ENCODE measurements at regions not wholly inside any gene's neighbourhood (a gene's known extent, or its start where the extent isn't known, plus 50 kb on each side); places are given as distances from the start of the nearest gene placed in this dataset.

DNA sequence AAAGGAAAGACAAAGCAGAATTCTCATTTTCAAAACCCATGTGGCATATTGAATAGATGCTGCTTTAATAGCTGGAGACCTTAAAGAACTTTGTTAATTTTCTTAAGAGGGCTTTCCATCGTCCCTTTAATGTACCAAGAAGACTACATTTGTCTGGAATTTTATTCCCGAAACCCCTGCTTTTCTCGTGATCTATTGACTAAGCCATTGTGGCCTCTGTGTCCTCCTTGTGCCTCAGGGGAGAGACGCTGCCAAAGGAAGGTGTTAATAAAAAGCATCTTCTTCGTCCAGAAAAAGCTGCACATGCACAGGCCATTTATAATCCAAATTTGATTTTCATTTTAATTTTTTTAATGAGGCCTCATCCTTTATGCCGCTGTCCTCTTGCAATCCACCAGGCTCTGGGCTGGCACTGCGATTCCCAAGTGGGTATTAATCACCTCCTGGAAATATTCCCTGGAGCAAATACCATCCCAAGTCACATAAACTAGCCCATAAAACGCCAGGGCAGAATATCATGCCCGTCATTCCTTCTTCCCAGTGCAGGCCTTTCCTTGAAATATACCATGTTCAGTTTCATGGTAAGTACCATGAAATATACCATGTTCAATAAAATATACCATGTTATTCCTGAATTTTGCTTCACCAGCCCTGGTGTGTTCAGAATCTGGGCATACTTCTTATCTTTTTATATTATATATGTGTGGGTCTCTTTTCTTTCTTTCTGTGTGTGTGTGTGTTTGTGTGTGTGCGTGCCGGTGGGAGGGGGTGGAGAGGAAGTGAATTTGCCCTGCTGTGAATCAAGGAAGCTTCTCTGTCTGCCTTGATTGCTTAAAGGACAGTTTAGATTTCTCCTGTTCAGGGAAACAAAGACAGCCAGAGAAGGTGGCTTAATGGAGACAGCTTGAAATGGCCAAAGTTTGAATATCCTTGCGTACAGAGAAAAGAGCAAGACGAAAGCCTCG lies 147.6 kb downstream of the PHETA1 start:
- DNase-seq = peak; percentile 10

DNA sequence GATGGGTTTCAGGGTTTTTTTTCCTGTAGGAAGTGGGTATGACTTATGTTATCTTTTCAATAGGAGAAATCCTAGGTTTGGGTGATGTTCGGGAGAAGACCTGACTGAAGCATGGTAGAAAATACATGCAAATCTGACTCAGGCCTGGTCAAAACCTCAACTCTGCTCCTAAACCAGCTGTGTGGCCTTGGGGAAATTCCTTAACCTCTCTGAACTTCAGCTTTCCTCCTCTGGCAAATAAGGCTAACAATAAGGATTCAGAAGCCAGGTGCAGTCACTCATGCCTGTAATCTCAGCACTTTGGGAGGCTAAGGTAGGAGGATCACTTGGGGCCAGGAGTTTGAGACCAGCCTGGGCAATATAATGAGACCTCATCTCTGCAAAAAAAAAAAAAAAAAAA lies 148.5 kb downstream of the PHETA1 start:
- DNase-seq = no peak

DNA sequence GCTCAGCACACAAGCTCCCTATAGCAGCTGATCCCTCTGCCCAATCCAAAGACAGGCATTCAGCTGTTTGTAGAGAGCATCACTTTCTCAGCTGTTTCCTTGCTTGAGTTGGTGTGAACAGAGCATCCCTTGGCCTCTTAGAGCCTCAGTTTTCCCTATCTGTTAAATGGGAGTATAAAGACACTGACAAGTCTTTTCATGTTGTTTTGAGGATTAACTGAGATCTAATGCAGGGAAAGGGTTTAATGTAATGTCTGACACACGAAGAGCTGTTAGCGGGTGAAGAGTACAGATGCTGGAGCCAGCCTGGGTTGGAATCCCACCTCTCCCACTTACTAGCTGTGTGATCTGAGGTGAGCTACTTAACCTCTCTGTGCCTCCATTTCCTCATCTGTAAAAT lies 149.5 kb downstream of the PHETA1 start:
- DNase-seq = no peak

DNA sequence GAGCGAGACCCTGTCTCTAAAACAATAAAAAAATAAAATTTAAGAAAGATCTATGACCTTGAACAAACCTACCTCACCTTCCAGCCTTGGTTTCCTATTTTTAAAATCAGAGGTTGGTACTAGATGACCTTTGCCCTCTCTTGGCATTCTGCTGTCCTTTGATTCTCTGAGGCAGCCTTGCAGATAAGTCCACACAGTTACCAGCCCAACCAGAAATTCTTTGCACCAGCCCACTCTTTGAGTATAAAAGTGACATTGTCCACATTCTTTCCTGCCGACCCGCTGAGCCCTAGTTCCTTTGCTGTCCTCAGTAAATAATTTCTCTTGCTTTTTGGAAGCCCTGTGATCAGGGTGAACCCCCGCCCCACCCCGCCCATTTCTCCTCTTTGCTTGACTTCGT lies 150.4 kb downstream of the PHETA1 start:
- DNase-seq = no peak

DNA sequence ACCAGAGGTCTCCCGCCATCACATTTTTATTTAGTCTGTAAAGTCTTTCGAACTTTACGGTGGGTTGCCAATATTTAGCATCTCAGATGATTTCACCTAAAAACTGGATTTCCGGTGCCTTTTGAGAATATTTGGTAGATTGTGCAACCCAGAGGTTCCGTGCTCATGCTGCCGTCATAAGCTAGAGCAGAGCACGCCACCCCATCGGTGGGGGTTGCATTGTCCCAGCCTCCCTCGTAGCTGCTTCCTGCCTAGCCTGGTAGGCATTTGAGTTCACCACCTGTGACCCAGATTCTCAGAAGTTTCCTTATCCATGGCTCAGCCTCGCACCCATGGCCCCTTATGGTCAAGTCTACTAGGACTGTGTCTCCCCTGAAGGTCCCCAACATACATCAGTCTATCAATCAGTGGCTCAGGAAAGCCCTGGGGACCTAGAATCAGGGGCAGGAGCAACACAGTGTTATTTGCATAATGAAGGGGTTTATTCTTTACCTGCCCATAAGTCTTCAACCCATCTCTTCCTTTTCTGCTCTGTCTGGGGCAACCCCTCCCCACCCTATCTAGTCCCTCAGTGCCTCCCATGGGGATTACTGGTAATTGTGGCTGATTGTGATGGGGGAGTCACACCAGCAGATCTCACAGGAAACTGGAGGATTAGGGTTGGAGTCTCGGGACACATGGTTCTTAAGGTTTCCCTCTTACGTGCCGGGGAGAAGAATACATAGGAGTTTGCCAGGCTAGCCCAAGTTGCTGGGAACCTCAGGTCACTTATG lies 152.3 kb downstream of the PHETA1 start:
- DNase-seq = no peak

DNA sequence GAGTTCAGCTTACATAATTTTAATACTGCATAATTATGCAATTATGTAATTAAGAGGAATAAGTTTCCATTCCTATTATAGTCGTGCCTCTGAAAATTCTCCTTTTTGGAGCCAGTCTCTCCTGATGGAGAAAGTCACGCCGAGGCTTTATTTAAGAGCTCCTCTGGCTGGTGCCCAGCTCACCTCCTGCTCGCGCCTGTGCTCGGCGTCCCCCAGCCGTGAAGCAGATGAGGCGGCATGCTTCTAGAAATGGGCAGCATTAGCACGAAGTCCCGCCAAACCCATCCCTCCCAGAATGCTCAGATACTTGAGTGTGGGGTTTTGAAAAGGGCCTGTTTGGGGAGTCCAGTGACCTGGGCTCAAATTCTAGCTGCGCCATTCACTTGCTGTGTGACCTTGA lies 153.0 kb downstream of the PHETA1 start:
- no peak for DNase-seq

DNA sequence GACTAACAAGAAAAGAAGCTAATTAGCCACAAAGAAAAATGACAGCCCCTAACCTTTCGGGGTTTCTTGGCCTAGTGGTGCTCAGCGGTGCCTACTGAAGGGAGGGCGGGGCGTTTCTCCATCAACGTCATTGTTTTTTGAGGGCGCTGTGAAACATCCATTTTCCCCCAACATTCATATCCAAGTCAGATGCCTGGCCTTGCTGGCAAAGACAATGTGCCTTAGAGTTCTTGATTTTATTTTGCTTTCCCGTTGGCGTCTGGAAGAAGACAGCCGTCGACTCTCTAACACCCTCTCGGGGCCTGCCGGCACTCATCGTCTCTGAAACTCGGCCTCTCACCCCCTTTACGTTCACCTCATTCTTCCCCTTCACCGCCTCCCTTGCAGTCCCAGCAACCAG lies 154.5 kb downstream of the PHETA1 start:
- DNase-seq = no peak

DNA sequence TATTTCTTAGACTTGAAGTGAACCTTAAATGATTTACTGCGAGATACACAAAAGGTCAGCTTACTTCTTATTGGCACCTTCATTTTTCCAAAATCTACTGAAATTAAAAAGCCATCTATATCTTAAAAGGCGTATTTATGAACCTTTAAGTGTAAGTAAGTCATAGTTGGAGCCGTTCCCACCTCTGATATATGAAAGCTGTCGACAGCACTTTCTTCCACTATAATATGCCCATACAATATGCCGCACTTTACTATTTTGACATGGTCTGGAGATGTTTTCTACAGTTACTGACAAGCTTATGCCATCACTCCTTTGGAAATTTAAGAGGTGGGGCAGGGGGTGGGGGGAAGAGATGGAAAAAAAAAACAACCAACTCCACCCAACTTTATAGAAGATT lies 155.3 kb downstream of the PHETA1 start:
- DNase-seq = no peak

DNA sequence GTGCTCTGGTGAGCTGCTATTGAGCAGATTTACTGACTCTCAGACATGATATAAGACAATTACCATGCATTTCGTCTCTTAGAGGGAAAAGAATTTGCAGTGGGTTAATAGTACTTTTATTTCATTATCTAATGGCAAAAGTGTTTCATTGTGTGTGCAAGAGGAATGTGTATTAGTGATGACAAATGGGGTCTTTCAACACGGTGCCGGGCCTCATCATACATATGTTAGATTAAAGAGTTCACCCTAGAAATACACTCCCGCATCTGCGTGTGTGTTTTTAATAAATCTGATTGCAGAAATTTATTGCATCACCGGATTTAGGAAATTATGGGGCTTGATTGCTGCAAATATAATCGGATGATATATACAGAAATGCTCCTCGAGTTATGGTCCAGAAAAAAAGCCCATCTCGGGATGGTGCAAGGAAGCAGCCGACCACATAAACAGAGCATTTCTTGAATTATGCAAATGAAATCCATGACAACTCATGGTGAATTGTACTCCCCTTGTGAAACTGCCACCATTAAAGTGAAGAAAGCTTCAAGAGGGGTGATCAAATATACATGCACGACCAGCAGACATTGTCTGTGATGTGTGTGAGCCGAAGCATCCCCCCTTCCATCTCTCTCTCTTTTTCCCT lies 156.0 kb downstream of the PHETA1 start:
- DNase-seq = no peak

DNA sequence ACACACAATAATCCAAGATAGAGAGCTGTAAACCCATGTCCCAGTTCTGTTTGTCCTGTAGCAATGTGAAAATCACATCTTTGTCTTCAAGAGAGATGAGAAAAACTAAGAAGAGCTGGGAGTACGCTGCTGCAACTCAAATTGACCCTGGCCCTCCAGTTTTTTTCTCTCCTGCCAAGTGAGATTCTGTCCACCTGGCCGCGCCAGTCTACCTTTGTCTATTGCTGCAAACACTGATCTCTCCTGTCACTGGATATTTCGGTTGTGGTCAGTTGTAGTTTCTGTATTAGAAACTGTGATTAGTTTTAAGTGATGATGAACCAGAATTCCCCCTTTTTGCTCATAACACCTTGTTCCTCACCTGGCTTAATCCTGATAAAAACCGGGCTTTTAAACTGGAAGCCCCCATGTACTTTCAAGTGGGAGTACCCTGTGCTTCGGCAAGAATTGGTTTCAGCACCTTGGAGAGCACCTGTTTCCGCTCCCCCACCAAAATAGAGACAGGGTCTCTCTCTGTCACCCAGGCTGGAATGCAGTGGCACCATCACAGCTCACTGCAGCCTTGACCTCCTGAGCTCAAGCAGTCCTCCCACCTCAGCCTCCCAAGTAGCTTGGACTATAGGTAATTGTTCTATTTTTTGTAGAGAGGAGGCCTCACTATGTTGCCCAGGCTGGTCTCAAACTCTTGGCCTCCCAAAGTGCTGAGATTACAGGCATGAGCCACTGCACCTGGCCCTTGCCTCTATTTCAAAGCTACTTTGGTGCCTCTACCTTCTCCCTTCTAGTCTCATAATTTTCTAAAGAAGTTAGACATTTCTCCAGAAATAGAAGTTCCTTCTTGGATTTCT lies 156.8 kb downstream of the PHETA1 start:
- peak; percentile 47 for DNase-seq

DNA sequence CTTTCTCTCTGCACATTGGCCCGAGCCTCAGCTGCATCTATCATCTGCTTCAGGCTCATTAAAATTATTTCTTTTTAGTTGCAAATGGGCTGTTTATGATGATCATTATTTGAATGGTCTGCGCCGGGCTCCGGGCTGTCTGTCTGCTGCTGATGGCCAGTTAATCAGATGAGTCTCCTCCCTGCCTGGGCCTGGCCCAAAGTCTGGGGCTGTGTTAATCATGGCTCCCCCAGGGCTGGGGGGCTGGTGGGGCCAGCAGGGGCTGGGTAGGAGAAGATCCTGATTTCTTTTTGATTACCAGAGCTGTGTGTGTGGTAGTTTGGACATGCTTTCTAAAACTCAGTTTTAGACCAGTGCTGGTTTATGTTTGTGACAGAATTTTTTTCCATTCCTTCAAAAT lies 159.1 kb downstream of the PHETA1 start:
- no peak for DNase-seq

DNA sequence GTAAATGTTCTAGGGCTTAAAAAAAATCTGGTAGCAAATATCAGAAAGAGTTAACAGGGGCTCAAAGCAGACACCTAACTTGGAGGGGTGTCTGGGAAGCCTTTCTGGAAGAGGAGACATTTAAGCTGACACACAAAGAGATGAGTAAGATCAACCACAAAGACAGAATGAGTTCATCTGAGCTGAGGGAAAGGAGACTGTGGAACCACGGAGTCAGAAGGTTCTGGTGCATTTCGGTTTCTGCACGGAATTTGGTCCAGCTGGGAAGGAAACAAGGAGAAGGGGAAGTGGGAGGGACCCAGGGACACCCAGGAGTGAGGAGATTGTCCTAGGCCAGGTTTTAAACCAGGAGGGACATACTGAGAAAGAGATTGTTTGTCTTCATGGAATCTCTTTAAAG lies 161.1 kb downstream of the PHETA1 start:
- DNase-seq = no peak

DNA sequence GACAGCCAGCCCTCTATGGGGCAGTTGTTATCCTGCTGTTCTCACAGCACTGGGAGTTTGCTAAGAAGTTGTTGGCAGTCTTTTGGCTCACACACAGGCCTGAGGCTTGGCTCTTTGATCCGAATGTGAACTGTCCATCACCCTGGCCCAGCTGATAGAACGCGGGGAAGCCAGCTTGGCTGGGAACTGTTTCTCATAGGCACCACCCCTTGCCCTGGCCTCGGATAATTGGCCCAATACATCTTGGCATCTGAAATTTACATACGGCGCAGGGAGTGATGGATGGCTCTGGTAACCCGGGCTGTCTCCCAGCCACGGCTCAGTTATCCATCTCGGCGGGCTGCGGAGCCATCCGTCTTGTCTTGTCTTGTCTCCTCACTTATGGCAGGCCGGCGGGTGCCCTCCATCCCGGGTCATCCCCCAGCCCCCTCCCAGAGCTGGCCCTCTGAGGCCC lies 164.1 kb downstream of the PHETA1 start:
- DNase-seq = no peak

DNA sequence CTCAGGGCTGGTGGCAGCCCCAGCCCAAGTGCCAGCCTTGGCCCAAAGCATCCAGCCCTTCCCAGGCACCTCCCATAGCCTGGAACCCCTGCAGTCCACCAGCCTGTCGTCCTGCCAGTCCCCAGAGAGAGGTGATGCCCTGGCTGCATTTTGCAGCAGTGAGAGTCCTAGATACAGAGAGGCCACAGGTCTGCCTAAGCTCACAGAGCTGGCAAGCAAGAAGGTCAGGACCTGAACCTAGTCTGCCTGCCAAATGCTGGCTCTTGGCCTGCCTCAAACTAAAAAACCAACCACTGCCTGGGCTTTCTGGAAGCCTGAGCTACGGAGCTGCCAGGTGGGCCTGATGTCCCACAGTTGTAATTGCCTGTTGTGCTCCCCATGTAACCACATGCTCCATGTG lies 164.9 kb downstream of the PHETA1 start:
- DNase-seq = no peak

DNA sequence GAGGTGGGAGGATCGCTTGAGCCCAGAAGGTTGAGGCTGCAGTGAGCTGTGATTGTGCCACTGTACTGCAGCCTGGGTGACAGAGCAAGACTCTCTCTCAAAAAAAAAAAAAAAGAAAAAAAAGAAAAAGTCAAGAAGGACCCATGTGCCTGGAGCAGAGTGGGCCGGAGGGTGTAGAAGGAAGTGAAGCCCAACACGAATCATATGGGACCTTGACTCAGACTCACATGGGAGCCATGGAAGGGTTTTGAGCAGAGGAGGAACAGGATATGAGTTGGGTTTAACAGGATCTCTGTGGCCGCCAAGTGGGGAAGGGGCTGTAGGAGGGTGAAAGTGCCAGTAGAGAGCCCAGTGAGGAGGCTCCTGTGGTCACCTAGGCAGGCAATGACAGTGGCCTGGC lies 165.4 kb downstream of the PHETA1 start:
- DNase-seq = no peak

DNA sequence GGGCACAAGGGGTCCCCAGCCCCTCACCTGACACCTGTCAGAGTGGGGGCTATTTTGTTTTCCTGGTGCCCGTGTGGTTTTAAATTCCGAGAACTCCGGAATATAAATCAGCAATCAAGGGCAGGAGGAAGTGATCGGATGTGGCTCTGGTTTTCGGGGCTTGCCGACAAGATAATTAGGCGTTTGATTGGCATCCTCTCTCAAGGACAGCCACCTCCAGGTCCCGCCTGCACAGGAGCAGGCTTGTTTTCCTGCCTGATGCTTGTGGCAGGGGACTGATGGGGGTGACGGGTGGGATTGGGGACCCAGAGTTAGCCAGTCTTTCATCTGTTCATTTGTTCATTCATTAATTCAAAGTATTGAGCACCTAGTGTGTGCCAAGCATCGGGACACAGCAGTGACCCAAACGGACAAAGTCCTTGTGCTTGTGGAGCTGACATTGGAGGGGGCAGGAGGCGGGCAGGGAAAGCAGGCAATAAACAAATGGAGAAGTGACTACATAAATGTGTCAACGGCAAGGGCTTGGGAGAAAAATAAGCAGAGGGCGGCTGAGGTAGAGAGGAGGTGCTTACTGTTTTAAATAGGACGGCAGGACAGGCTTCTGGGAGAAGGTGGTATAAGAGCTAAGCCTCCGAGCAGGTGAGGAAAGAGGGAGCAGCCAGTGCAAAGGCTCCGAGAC lies 166.5 kb downstream of the PHETA1 start:
- DNase-seq = no peak

DNA sequence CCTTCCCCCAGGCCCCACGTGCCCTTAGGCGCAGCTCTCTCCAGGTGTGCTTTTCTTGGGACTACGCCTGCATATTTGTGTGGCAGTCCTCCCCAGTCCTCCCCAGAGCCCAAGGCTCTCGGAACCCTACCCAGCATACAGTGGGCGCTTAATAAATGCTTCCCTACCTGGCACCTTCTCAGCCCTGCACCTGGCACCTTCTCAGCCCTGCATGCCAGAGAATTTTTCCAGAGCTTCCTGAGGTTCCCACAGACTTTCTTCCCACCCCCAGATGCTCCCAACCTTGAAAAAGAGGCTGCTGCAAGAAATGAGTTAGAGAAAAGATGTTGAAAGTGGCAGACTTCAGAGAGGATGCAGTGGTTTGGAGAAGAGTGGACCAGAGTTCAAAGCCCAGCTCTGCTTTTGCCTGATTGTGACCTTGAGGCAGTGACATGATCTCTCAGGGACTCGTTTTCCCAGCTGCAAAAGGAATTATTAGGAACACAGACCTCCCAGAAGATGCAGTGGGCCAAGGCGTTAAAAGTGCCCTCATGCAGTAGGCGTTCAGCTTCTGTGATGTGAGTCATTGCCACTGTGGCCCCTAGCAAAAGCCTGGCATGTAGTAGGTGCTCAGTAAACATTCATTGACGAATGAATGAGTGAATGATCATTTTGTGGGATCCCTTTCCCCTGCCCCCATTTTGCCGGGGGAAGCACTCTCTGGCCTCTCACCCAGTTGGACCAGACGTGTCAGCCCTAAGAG lies 167.2 kb downstream of the PHETA1 start:
- DNase-seq = no peak

DNA sequence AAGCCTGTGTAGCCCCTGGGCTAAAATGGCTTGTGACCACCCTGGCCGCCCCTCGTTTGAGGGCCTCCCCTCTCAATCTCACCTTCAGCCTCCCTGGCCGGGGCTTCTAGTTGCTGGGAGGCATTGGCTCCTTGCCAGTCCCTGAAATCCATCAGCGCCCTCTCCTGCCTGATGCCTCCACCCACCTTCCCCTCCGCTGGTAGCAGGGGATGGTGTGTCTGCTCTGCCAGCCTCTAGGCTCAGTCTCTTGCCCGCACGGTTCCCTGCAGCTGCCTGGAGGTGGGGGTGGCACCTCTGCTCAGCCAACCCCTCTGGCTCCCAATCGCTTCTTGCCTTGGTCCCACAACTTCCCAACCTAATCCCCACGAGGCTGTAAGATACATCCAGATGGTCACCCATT lies 167.9 kb downstream of the PHETA1 start:
- peak; percentile 10 for DNase-seq

DNA sequence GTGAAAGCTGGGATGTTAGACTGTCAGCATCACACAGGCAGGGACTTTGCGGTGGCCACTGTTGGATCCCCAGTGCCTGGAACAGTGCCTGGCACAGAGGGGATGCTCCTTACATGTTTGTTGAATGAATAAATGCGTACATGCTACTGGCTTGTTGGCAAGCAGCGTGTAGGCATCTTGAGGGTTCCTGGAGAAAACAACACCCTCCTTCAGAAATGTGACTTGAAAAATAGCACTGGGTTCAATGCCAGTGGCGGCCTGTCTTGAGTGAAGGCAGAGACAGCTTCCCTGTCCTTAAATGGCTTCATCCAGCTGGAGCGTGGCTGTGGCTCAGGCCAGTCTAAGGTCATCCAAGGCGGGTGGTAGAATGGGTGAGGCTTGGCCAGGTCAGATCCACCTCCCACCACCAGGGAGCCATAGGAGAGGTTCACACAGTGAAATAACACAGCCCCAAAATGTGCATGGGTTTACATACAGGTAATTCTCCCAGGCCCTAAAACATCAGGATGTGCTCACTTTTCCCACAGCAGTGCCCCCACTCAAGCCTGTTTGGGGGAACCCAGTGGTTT lies 171.4 kb downstream of the PHETA1 start:
- DNase-seq = no peak

DNA sequence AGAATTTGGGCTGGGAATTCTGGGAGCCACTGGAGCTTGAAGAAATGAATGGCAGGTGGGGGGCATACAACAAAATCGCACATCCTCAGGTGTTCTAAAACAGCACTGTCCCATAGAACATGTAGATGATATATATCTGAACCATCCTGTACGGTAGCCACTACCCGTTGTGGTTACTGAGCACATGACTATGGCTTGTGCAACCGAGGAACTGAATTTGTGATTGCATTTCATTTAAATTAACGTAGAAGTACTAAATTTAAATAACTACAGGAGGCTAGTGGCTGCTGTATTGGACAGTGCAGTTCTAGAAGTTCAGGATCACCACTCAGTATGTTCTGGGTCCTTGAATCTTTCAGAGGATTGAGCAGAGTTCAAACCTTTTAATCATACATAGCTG lies 172.4 kb downstream of the PHETA1 start:
- peak; percentile 70 for DNase-seq

DNA sequence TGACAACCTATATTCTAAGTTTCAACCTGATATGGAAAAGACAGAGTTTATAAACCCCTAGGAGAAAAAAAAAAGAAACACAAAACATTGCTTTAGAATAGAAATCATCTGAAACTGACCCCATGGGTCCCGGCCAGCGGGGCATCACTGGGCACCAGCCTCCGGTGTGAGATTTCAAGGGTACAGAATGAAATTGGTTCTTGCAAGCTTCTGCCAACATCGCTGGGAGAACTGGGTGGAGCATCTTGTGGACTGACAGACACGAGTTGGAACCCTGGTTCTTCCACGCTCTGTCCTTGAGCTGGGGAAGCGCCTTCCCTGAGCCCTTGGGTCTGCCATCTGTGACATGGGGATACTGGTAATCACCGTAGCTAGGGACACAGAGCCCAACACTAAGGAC lies 173.6 kb downstream of the PHETA1 start:
- no peak for DNase-seq

Measured in hematopoietic multipotent progenitor cell treated with erythropoietin and hydrocortisone succinate and interleukin-3 and kit ligand, for 6 days (in vitro differentiated cells).